Left ventricle myocardium inferior (tissue), 1 donor: ENCODE measurements at regions not wholly inside any gene's neighbourhood (a gene's known extent, or its start where the extent isn't known, plus 50 kb on each side); places are given as distances from the start of the nearest gene placed in this dataset.
"Not testable (repeated sequence)": the region's sequence is repeated elsewhere in the genome, so short reads cannot be mapped to it uniquely, and the experiment has no call there.

ENCODE experiments used
- DNase-seq: peaks from one replicate; pipeline ENCODE4 v3.0.0-alpha.2; 2020
- H3K27ac ChIP-seq: fragments of 200-600 bp; replicated peaks from 2 replicates; pipeline ENCODE4 v1.8.0; 2021
- H3K27me3 ChIP-seq: fragments of 200-600 bp; 2 replicates; pipeline ENCODE4 v1.8.0; 2021; ENCODE audit warnings: low read depth
- H3K36me3 ChIP-seq: fragments of 200-600 bp; 2 replicates; pipeline ENCODE4 v1.8.0; 2021
- H3K4me1 ChIP-seq: fragments of 200-600 bp; 2 replicates; pipeline ENCODE4 v1.8.0; 2021
- H3K4me3 ChIP-seq: fragments of 200-600 bp; 2 replicates; pipeline ENCODE4 v1.8.0; 2021; ENCODE audit warnings: mild to moderate bottlenecking, moderate library complexity
- H3K9me3 ChIP-seq: fragments of 200-600 bp; replicated peaks from 2 replicates; pipeline ENCODE4 v1.8.0; 2021
- CTCF ChIP-seq: fragments of 200-600 bp; IDR thresholded peaks from 2 replicates; pipeline ENCODE4 v1.8.0; 2021; ENCODE audit warnings: antibody characterized with exemption, mild to moderate bottlenecking, borderline replicate concordance
- intact Hi-C: fragments of 100-400 bp; cut with micrococcal nuclease; formaldehyde crosslinking; loops from one replicate; pipeline ENCODE4 v1.11.0; 2022
- donor health status: DM: no; HTN: yes; CAD: no; lungs with severe emphysema.

GRCh38 chr5:39658866-39659265, 234.1 kb upstream of the DAB2 start:
- no peaks in the 10 kb centered on the region for H3K4me1 ChIP-seq
- no peaks in the 10 kb centered on the region for H3K27me3 ChIP-seq
- TF ChIP-seq CTCF: no peak
- no peak overlapping the region for H3K4me3 ChIP-seq
- H3K27ac ChIP-seq: no peak overlapping the region
- intact Hi-C loops: no loop called here
- DNase-seq: no peak
- H3K9me3 ChIP-seq: no peaks in the 10 kb centered on the region
- no peaks in the 10 kb centered on the region for H3K36me3 ChIP-seq

- Histone ChIP-seq H3K27ac (no peak overlapping the region), H3K9me3 (peaks cover 2% of the 10 kb centered on the region), H3K4me1 (no peaks in the 10 kb centered on the region), H3K36me3 (no peaks in the 10 kb centered on the region), H3K4me3 (no peak overlapping the region), H3K27me3 (no peaks in the 10 kb centered on the region)
- intact Hi-C loops: no loop called here
- no peak for DNase-seq
- TF ChIP-seq CTCF: no peak
Measured at GRCh38 chr5:39657943-39658342, 233.2 kb upstream of the DAB2 start.

- H3K36me3 ChIP-seq: no peaks in the 10 kb centered on the region
- TF ChIP-seq CTCF: no peak
- no peaks in the 10 kb centered on the region for H3K4me1 ChIP-seq
- DNase-seq: no peak
- no peaks in the 10 kb centered on the region for H3K27me3 ChIP-seq
- H3K27ac ChIP-seq: no peak overlapping the region
- H3K9me3 ChIP-seq: peaks cover 8% of the 10 kb centered on the region
- H3K4me3 ChIP-seq: no peak overlapping the region
- intact Hi-C loops: no loop called here
Measured at GRCh38 chr5:39656600-39656999, 231.8 kb upstream of the DAB2 start.

GRCh38 chr5:39654715-39655114, 229.9 kb upstream of the DAB2 start:
- H3K27me3 ChIP-seq: no peaks in the 10 kb centered on the region
- TF ChIP-seq CTCF: no peak
- H3K36me3 ChIP-seq: no peaks in the 10 kb centered on the region
- H3K27ac ChIP-seq: no peak overlapping the region
- intact Hi-C loops: no loop called here
- no peak overlapping the region for H3K4me3 ChIP-seq
- no peaks in the 10 kb centered on the region for H3K4me1 ChIP-seq
- H3K9me3 ChIP-seq: peaks cover 8% of the 10 kb centered on the region
- no peak for DNase-seq

GRCh38 chr5:39652481-39652880, 227.7 kb upstream of the DAB2 start:
- H3K4me1 ChIP-seq, H3K27ac ChIP-seq, DNase-seq, intact Hi-C loops, H3K4me3 ChIP-seq, H3K27me3 ChIP-seq, H3K36me3 ChIP-seq: not testable (repeated sequence)
- H3K9me3 ChIP-seq: peaks cover 10% of the 10 kb centered on the region

GRCh38 chr5:39652036-39652435, 227.3 kb upstream of the DAB2 start:
- DNase-seq: no peak
- no peaks in the 10 kb centered on the region for H3K36me3 ChIP-seq
- H3K4me3 ChIP-seq: no peak overlapping the region
- H3K9me3 ChIP-seq: peaks cover 10% of the 10 kb centered on the region
- no peak overlapping the region for H3K27ac ChIP-seq
- no peaks in the 10 kb centered on the region for H3K4me1 ChIP-seq
- intact Hi-C loops: no loop called here
- TF ChIP-seq CTCF: no peak
- H3K27me3 ChIP-seq: no peaks in the 10 kb centered on the region
